H1 (cell line): ENCODE measurements at regions not wholly inside any gene's neighbourhood (a gene's known extent, or its start where the extent isn't known, plus 50 kb on each side); places are given as distances from the start of the nearest gene placed in this dataset.
"Not testable (repeated sequence)": the region's sequence is repeated elsewhere in the genome, so short reads cannot be mapped to it uniquely, and the experiment has no call there.

Experiments
- CTCF ChIA-PET: fragments of 300-600 bp; sonication (Branson Sonifier 250); formaldehyde crosslinking; loops from one replicate; lab custom pipeline; 2021; ENCODE audit not compliant: partially characterized antibody; lab: Charles Lee
- POLR2A ChIA-PET: fragments of 300-600 bp; sonication (Branson Sonifier 250); formaldehyde crosslinking; loops from one replicate; lab custom pipeline; 2021; ENCODE audit warnings: inconsistent platforms; ENCODE audit not compliant: partially characterized antibody; lab: Charles Lee
- DNase-seq, 2 experiments: peaks; one replicate each; pipeline versions ENCODE4 v3.0.0 to v3.0.0-alpha.2; 2010 to 2022; ENCODE audit warnings: low spot score in 2 of 2, low read depth in 1 of 2, mixed read lengths in 1 of 2
- FAIRE-seq: peaks from 2 replicates; lab custom pipeline; 2011; peaks lifted over from hg19 to GRCh38; lab: Jason Lieb, UNC
- H2AFZ ChIP-seq: 2 replicates; pipeline ENCODE4 v1.8.1; 2012; ENCODE audit warnings: low read length, inconsistent platforms
- H2AK5ac ChIP-seq: 2 replicates; pipeline ENCODE4 v1.6.1; 2013; ENCODE audit warnings: low read depth, low read length
- H2BK120ac ChIP-seq: replicated peaks from 2 replicates; pipeline ENCODE3; 2013; ENCODE audit warnings: low read depth, low read length, inconsistent platforms
- H2BK12ac ChIP-seq: 2 replicates; pipeline ENCODE4 v1.6.1; 2013; ENCODE audit warnings: low read depth, low read length
- H2BK15ac ChIP-seq: 2 replicates; pipeline ENCODE4 v1.6.1; 2013; ENCODE audit warnings: low read length
- H2BK20ac ChIP-seq: 2 replicates; pipeline ENCODE4 v1.6.1; 2013; ENCODE audit warnings: low read length
- H2BK5ac ChIP-seq: 2 replicates; pipeline ENCODE4 v1.6.1; 2013; ENCODE audit warnings: low read depth, low read length
- H3K14ac ChIP-seq: 2 replicates; pipeline ENCODE4 v1.6.1; 2013; ENCODE audit warnings: inconsistent platforms; ENCODE audit not compliant: insufficient read length
- H3K18ac ChIP-seq: 2 replicates; pipeline ENCODE4 v1.6.1; 2013; ENCODE audit warnings: low read length; ENCODE audit errors: extremely low read depth
- H3K23ac ChIP-seq: 2 replicates; pipeline ENCODE4 v1.6.1; 2013; ENCODE audit warnings: inconsistent platforms; ENCODE audit not compliant: insufficient read length
- H3K23me2 ChIP-seq: 2 replicates; pipeline ENCODE4 v1.6.1; 2013; ENCODE audit warnings: low read depth, low read length
- H3K27ac ChIP-seq: 2 replicates; pipeline ENCODE4 v1.6.1; 2011; ENCODE audit warnings: low read depth, low read length, inconsistent platforms
- H3K27me3 ChIP-seq, 4 experiments: replicated peaks in 1 of 4; 1 replicate in 1 of 4; 2 replicates in 3 of 4; pipeline versions ENCODE4 v1.6.1 to v1.8.1; 2011 to 2013; ENCODE audit warnings: low read length in 3 of 4, mild to moderate bottlenecking in 3 of 4, inconsistent platforms in 2 of 4, mixed read lengths in 2 of 4, moderate library complexity in 1 of 4; ENCODE audit not compliant: control insufficient read depth in 3 of 4, insufficient read depth in 3 of 4; ENCODE audit errors: extremely low read depth in 1 of 4
- H3K36me3 ChIP-seq, 4 experiments: 2 replicates each; pipeline versions ENCODE4 v1.6.1 to v1.8.1; 2011 to 2013; ENCODE audit warnings: mild to moderate bottlenecking in 4 of 4, low read length in 3 of 4, moderate library complexity in 2 of 4, control low read depth in 1 of 4, inconsistent platforms in 1 of 4; ENCODE audit not compliant: insufficient read depth in 4 of 4, control insufficient read depth in 2 of 4
- H3K4ac ChIP-seq: replicated peaks from 2 replicates; pipeline ENCODE3; 2013; ENCODE audit warnings: low read length, low read depth, mixed read lengths, inconsistent platforms; ENCODE audit not compliant: insufficient read length
- H3K4me1 ChIP-seq, 4 experiments: replicated peaks in 1 of 4; 1 replicate in 1 of 4; 2 replicates in 3 of 4; pipeline versions ENCODE4 v1.6.1 to v1.8.1; 2011 to 2013; ENCODE audit warnings: low read length in 3 of 4, inconsistent platforms in 2 of 4, mixed read lengths in 1 of 4; ENCODE audit not compliant: insufficient read depth in 4 of 4, control insufficient read depth in 3 of 4
- H3K4me2 ChIP-seq, 2 experiments: 2 replicates each; pipeline versions ENCODE4 v1.6.1 to v1.8.1; 2011 to 2013; ENCODE audit warnings: low read depth in 2 of 2, low read length in 2 of 2, control low read depth in 1 of 2, inconsistent platforms in 1 of 2, mild to moderate bottlenecking in 1 of 2; ENCODE audit not compliant: insufficient read depth in 1 of 2
- H3K4me3 ChIP-seq, 4 experiments: fragments of 200-600, 300-600 bp in 1 of 4; sonication (generic), shearing (Covaris generic), sonication (Bioruptor Twin) in 1 of 4; 2 replicates each; pipeline versions ENCODE4 v1.5.1 to v1.8.1; 2011 to 2016; ENCODE audit warnings: low read length in 4 of 4, low read depth in 3 of 4, control low read depth in 2 of 4, inconsistent platforms in 2 of 4, mild to moderate bottlenecking in 2 of 4, mixed read lengths in 1 of 4, moderate library complexity in 1 of 4; ENCODE audit not compliant: insufficient read depth in 2 of 4; ENCODE audit errors: extremely low read depth in 1 of 4
- H3K56ac ChIP-seq: replicated peaks from 2 replicates; pipeline ENCODE3; 2013; ENCODE audit warnings: low read depth, mild to moderate bottlenecking, mixed read lengths, low read length, inconsistent platforms; ENCODE audit not compliant: insufficient read length
- H3K79me1 ChIP-seq: 2 replicates; pipeline ENCODE4 v1.6.1; 2013; ENCODE audit warnings: low read depth, low read length, control low read depth
- H3K79me2 ChIP-seq, 2 experiments: 2 replicates each; pipeline versions ENCODE4 v1.6.1 to v1.8.1; 2012 to 2013; ENCODE audit warnings: low read length in 2 of 2, mild to moderate bottlenecking in 2 of 2, inconsistent platforms in 1 of 2; ENCODE audit not compliant: insufficient read depth in 2 of 2, control insufficient read depth in 1 of 2
- H3K9ac ChIP-seq, 4 experiments: replicated peaks in 1 of 4; 1 replicate in 1 of 4; 2 replicates in 3 of 4; pipeline versions ENCODE4 v1.6.1 to v1.8.1; 2011 to 2013; ENCODE audit warnings: low read depth in 3 of 4, low read length in 3 of 4, control low read depth in 2 of 4, mild to moderate bottlenecking in 2 of 4, moderate library complexity in 2 of 4, inconsistent platforms in 1 of 4; ENCODE audit errors: extremely low read depth in 1 of 4
- H3K9me3 ChIP-seq, 2 experiments: 2 replicates each; pipeline versions ENCODE4 v1.6.1 to v1.8.1; 2012 to 2013; ENCODE audit warnings: mild to moderate bottlenecking in 2 of 2, moderate library complexity in 2 of 2, control low read depth in 1 of 2, inconsistent platforms in 1 of 2, low read depth in 1 of 2, low read length in 1 of 2, mixed read lengths in 1 of 2; ENCODE audit not compliant: insufficient read depth in 2 of 2
- H4K20me1 ChIP-seq, 2 experiments: replicated peaks in 1 of 2; 2 replicates each; pipeline versions ENCODE3 to v1.8.1; 2011 to 2013; ENCODE audit warnings: inconsistent platforms in 2 of 2, low read length in 2 of 2, mild to moderate bottlenecking in 1 of 2; ENCODE audit not compliant: insufficient read depth in 2 of 2, control insufficient read depth in 1 of 2
- H4K5ac ChIP-seq: 2 replicates; pipeline ENCODE4 v1.6.1; 2013; ENCODE audit warnings: low read length, low read depth, mixed read lengths, inconsistent platforms; ENCODE audit not compliant: insufficient read length
- H4K8ac ChIP-seq: 2 replicates; pipeline ENCODE4 v1.8.0; 2013; ENCODE audit warnings: mild to moderate bottlenecking, moderate library complexity, low read length, inconsistent platforms; ENCODE audit not compliant: insufficient read depth; ENCODE audit errors: extremely low read depth
- H4K91ac ChIP-seq: replicated peaks from 2 replicates; pipeline ENCODE3; 2013; ENCODE audit warnings: low read length, mixed read lengths, inconsistent platforms; ENCODE audit not compliant: insufficient read length
- WGBS, 2 experiments: shearing (Covaris generic) in 1 of 2; methylation state at CpG; one replicate each; pipeline versions ENCODE4 v1.1.6 to v1.1.7; 2013 to 2015; ENCODE audit warnings: low lambda C conversion rate in 2 of 2, mixed read lengths in 2 of 2, inconsistent platforms in 1 of 2, low coverage in 1 of 2, missing lambda C conversion rate in 1 of 2; ENCODE audit not compliant: insufficient replicate concordance in 2 of 2, insufficient coverage in 1 of 2, insufficient read length in 1 of 2; ENCODE audit errors: extremely low coverage in 1 of 2, missing lambda C conversion rate in 1 of 2; 5-methylcytosine and 5-hydroxymethylcytosine counted together

- H2BK5ac ChIP-seq, H3K14ac ChIP-seq, CTCF ChIA-PET, H3K27me3 ChIP-seq, H3K56ac ChIP-seq, H3K27ac ChIP-seq, H3K4me2 ChIP-seq, H2AK5ac ChIP-seq, H4K20me1 ChIP-seq, H4K8ac ChIP-seq, H2BK15ac ChIP-seq, H3K4me3 ChIP-seq, H3K4ac ChIP-seq, H3K79me1 ChIP-seq, H2BK12ac ChIP-seq, H2BK20ac ChIP-seq, H3K23ac ChIP-seq, H3K23me2 ChIP-seq, H4K91ac ChIP-seq, H3K18ac ChIP-seq, FAIRE-seq, H2AFZ ChIP-seq, H3K4me1 ChIP-seq, H4K5ac ChIP-seq, H2BK120ac ChIP-seq, H3K9me3 ChIP-seq, POLR2A ChIA-PET, DNase-seq, H3K9ac ChIP-seq, H3K79me2 ChIP-seq, H3K36me3 ChIP-seq: not testable (repeated sequence)
- 95% methylated on average over 13 of the region's 14 CpGs; no CpG with 5 or more reads in 1 of the 2 experiments for WGBS, 2 experiments
Measured at GRCh38 chr13:81339666-81340065, 998.7 kb upstream of the SPRY2 start.
